ENCODE measurements at regions not wholly inside any gene's neighbourhood (a gene's known extent, or its start where the extent isn't known, plus 50 kb on each side); places are given as distances from the start of the nearest gene placed in this dataset.
A peak's percentile ranks its signal among the peaks of the same experiment; 100 is the strongest.
"Not testable (repeated sequence)": the region's sequence is repeated elsewhere in the genome, so short reads cannot be mapped to it uniquely, and the experiment has no call there.

- DNase-seq (ENCODE audit: low read depth) = no peak
Observed at GRCh38 chr9:73344060-73344459, 192.4 kb downstream of the ANXA1 start.

- DNase-seq (ENCODE audit: low read depth) = no peak
Observed at GRCh38 chr9:73347123-73347522, 195.5 kb downstream of the ANXA1 start.

- no peak for DNase-seq (ENCODE audit: low read depth)
Observed at GRCh38 chr9:73347720-73348119, 196.1 kb downstream of the ANXA1 start.

- DNase-seq (ENCODE audit: low read depth) = peak; percentile 1
Observed at GRCh38 chr9:73348471-73348870, 196.8 kb downstream of the ANXA1 start.

GRCh38 chr9:73349476-73349875, 197.8 kb downstream of the ANXA1 start:
- no peak for DNase-seq (ENCODE audit: low read depth)

- DNase-seq (ENCODE audit: low read depth) = no peak
Observed at GRCh38 chr9:73357607-73358006, 205.9 kb downstream of the ANXA1 start.

- DNase-seq (ENCODE audit: low read depth) = peak; percentile 5
Observed at GRCh38 chr9:73370053-73370452, 218.4 kb downstream of the ANXA1 start.

- DNase-seq (ENCODE audit: low read depth) = no peak
Observed at GRCh38 chr9:73371801-73372200, 220.1 kb downstream of the ANXA1 start.

- no peak for DNase-seq (ENCODE audit: low read depth)
Observed at GRCh38 chr9:73380411-73380810, 228.7 kb downstream of the ANXA1 start.

- DNase-seq (ENCODE audit: low read depth) = no peak
Observed at GRCh38 chr9:73402081-73403028, 250.7 kb downstream of the ANXA1 start.

GRCh38 chr9:73411494-73411893, 259.8 kb downstream of the ANXA1 start:
- no peak for DNase-seq (ENCODE audit: low read depth)

- DNase-seq (ENCODE audit: low read depth) = no peak
Observed at GRCh38 chr9:73412874-73413273, 261.2 kb downstream of the ANXA1 start.

- no peak for DNase-seq (ENCODE audit: low read depth)
Observed at GRCh38 chr9:73423891-73424290, 272.2 kb downstream of the ANXA1 start.

GRCh38 chr9:73426269-73426668, 274.6 kb downstream of the ANXA1 start:
- DNase-seq (ENCODE audit: low read depth) = no peak

- no peak for DNase-seq (ENCODE audit: low read depth)
Observed at GRCh38 chr9:73434826-73435225, 283.2 kb downstream of the ANXA1 start.

GRCh38 chr9:73437758-73438157, 286.1 kb downstream of the ANXA1 start:
- peak; percentile 15 for DNase-seq (ENCODE audit: low read depth)

GRCh38 chr9:73439839-73440238, 288.2 kb downstream of the ANXA1 start:
- DNase-seq (ENCODE audit: low read depth) = not testable (repeated sequence)

- no peak for DNase-seq (ENCODE audit: low read depth)
Observed at GRCh38 chr9:73441223-73441622, 289.6 kb downstream of the ANXA1 start.

GRCh38 chr9:73441890-73442818, 290.5 kb downstream of the ANXA1 start:
- peak; percentile 13 for DNase-seq (ENCODE audit: low read depth)

- no peak for DNase-seq (ENCODE audit: low read depth)
Observed at GRCh38 chr9:73444821-73445220, 293.2 kb downstream of the ANXA1 start.

- peak; percentile 15 for DNase-seq (ENCODE audit: low read depth)
Observed at GRCh38 chr9:73445384-73445783, 293.7 kb downstream of the ANXA1 start.

- DNase-seq (ENCODE audit: low read depth) = no peak
Observed at GRCh38 chr9:73446306-73446705, 294.6 kb downstream of the ANXA1 start.
